ENCODE measurements at regions not wholly inside any gene's neighbourhood (a gene's known extent, or its start where the extent isn't known, plus 50 kb on each side); places are given as distances from the start of the nearest gene placed in this dataset.

- no peak for TF ChIP-seq CTCF (IDR thresholded peaks at IDR 0.05)
- WGBS, 2 donors, result 91% methylated on average over 16 of the region's 16 CpGs
- Histone ChIP-seq H3K4me3 (no peak overlapping the region), H3K4me1 (no peaks in the 10 kb centered on the region), H3K27me3 (no peaks in the 10 kb centered on the region), H3K27ac (no peak overlapping the region), H3K9me3 (peaks cover 0 to 8% (median 0%) of the 10 kb centered on the region in 11 donors), H3K36me3 (no peaks in the 10 kb centered on the region)
- ATAC-seq (no peak), DNase-seq (no peak)
- intact Hi-C loops (cut with DNase I), result no loop called here
These were observed 416.5 kb upstream of the RGMA start for GRCh38 chr15:93505506-93505905.

- 73 to 82% methylated on average over 2 of the region's 2 CpGs for WGBS, 2 donors
- Histone ChIP-seq H3K4me1 (peaks cover 0 to 1% (median 0%) of the 10 kb centered on the region in 9 donors), H3K4me3 (no peak overlapping the region), H3K9me3 (no peaks in the 10 kb centered on the region), H3K27ac (no peak overlapping the region), H3K36me3 (no peaks in the 10 kb centered on the region), H3K27me3 (no peaks in the 10 kb centered on the region)
- intact Hi-C loops (cut with DNase I), result no loop called here
- no peak for TF ChIP-seq CTCF (IDR thresholded peaks at IDR 0.05)
- ATAC-seq (no peak), DNase-seq (no peak)
These were observed 412.9 kb upstream of the RGMA start for GRCh38 chr15:93501946-93502345.

DNA sequence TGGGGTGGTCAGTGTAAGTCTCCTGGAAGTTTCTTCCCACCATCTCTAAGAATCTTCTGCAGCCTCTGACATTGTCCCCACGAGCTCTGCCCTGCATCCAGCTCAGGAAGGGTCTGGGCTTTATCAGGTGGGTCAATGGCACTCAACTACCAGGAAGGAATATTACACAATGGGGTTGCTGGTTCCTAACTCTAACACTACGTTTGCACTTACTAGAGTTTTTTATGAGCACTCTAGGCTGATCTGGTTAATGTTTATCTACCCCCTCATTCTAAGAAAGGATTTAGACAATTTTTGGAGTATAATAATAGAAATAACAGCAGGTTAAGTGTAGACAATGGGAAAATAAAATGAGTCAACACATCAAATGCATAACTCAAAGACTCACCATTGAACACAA is 411.1 kb upstream of the RGMA start:
- no peak overlapping the region for H3K27ac ChIP-seq
- ATAC-seq, result no peak
- WGBS, 2 donors, result 46 to 56% methylated on average over 2 of the region's 2 CpGs
- intact Hi-C loops (cut with DNase I), result no loop called here
- DNase-seq, result no peak
- no peaks in the 10 kb centered on the region for H3K27me3 ChIP-seq
- TF ChIP-seq CTCF (IDR thresholded peaks at IDR 0.05), result no peak
- H3K36me3 ChIP-seq, result no peaks in the 10 kb centered on the region
- no peak overlapping the region for H3K4me3 ChIP-seq
- peaks cover 0 to 14% (median 0%) of the 10 kb centered on the region in 9 donors for H3K4me1 ChIP-seq
- H3K9me3 ChIP-seq, result no peaks in the 10 kb centered on the region

DNA sequence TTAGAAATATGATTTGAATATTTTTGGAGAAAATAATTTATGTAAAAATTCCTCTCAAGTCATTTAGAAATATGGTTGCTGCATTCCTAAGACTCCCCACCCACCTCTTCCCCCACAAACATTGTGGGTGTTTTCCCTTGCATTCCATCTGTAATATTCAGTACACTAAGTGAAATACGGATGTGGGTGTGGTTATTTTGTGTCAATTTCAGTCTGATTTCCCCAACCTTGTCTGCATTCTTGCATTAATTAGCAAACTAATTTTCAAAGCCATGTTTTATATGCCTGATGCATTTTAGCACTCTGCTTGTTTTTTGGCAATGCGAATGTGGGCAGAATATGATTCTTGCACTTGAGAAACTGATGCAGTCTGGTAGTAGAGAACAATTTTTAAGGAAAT is 408.3 kb upstream of the RGMA start:
- intact Hi-C loops (cut with DNase I), result no loop called here
- no peak overlapping the region for H3K27ac ChIP-seq
- ATAC-seq, result no peak

More for the DNA sequence above, 408.3 kb upstream of the RGMA start:
- Histone ChIP-seq H3K36me3 (no peaks in the 10 kb centered on the region), H3K4me3 (no peak overlapping the region), H3K9me3 (no peaks in the 10 kb centered on the region), H3K27me3 (no peaks in the 10 kb centered on the region), H3K4me1 (peaks cover 0 to 14% (median 0%) of the 10 kb centered on the region in 9 donors)
- no peak for DNase-seq
- TF ChIP-seq CTCF (IDR thresholded peaks at IDR 0.05), result no peak
- 80 to 83% methylated on average over 2 of the region's 2 CpGs for WGBS, 2 donors

Measured in heart right ventricle (tissue), 16 donors.